B cell (primary cell): ENCODE measurements at regions not wholly inside any gene's neighbourhood (a gene's known extent, or its start where the extent isn't known, plus 50 kb on each side); places are given as distances from the start of the nearest gene placed in this dataset.

Experiments used
- EZH2 ChIP-seq: IDR thresholded peaks from 2 replicates; pipeline ENCODE4 v1.6.1; 2012; ENCODE audit warnings: borderline replicate concordance, low read depth, mild to moderate bottlenecking, moderate library complexity, low read length; ENCODE audit not compliant: insufficient read depth, poor library complexity, severe bottlenecking
- TF ChIP-seq, protein P1 (sequence below): fragments of 200-600 bp; IDR thresholded peaks from one replicate; pipeline ENCODE4 v1.8.0; 2022; ENCODE audit warnings: antibody characterized with exemption, mild to moderate bottlenecking

DNA sequence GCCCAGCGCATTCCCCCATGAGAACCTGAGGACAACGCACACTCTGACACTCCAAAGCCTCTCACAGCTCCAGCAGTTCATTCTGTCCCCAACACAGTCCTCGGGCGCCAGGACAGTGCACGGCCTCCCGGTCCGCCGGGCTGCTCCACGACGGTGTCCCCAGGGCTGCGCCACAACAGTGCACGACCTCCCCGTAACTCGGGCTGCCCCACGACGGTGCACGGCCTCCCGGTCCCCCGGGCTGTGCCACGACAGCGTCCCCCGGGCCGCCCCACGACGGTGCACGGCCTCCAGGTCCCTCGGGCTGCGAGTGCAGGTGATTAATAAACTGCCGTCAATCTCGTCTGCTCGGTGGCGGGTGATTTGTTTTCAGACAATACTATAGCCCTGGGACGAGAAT lies 585.1 kb upstream of the FRG1 start:
- TF ChIP-seq, protein P1, sequence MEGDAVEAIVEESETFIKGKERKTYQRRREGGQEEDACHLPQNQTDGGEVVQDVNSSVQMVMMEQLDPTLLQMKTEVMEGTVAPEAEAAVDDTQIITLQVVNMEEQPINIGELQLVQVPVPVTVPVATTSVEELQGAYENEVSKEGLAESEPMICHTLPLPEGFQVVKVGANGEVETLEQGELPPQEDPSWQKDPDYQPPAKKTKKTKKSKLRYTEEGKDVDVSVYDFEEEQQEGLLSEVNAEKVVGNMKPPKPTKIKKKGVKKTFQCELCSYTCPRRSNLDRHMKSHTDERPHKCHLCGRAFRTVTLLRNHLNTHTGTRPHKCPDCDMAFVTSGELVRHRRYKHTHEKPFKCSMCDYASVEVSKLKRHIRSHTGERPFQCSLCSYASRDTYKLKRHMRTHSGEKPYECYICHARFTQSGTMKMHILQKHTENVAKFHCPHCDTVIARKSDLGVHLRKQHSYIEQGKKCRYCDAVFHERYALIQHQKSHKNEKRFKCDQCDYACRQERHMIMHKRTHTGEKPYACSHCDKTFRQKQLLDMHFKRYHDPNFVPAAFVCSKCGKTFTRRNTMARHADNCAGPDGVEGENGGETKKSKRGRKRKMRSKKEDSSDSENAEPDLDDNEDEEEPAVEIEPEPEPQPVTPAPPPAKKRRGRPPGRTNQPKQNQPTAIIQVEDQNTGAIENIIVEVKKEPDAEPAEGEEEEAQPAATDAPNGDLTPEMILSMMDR = no peak
- no peak for TF ChIP-seq EZH2
